GM12892 (cell line): ENCODE measurements at regions not wholly inside any gene's neighbourhood (a gene's known extent, or its start where the extent isn't known, plus 50 kb on each side); places are given as distances from the start of the nearest gene placed in this dataset.

Experiments used
- POLR2A ChIP-seq: IDR thresholded peaks from 2 replicates; pipeline ENCODE4 v1.6.1; 2011; ENCODE audit warnings: low read depth, low read length, control low read depth
- TAF1 ChIP-seq: IDR thresholded peaks from 2 replicates; pipeline ENCODE4 v1.6.1; 2011; ENCODE audit warnings: low read depth, mild to moderate bottlenecking, control low read depth, low read length, borderline replicate concordance

DNA sequence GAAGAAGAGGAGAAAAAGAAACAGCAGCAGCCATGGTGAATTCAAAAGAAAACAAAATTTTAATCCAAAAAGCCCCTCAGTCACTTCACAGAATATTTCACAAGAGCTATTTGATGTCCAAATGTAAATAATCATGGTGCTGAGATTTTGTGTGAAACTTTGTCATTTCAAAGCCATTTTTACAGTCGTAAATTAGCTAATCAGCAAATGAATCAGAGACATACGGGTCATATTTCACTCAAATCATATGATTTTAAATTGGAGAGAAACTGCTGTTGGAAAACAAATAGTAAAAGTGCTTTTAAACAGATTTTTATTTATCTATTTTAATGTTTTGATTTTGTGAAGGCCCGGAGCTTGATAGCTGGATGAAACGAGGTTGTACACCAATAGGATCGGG lies 101.4 kb upstream of the SMIM23 start:
- TF ChIP-seq POLR2A (no peak), TAF1 (no peak)
